BJ (cell line): ENCODE measurements at regions not wholly inside any gene's neighbourhood (a gene's known extent, or its start where the extent isn't known, plus 50 kb on each side); places are given as distances from the start of the nearest gene placed in this dataset.

Experiments
- CTCF ChIA-PET: fragments of 350-600 bp; formaldehyde crosslinking; extraction: SDS; loops from one replicate; lab custom pipeline; 2021; ENCODE audit warnings: antibody characterized with exemption, inconsistent platforms; lab: Yijun Ruan, JAX
- POLR2A ChIA-PET: fragments of 300-600 bp; sonication (Branson Sonifier 250); formaldehyde crosslinking; extraction: SDS; loops from one replicate; lab custom pipeline; 2021; ENCODE audit warnings: antibody characterized with exemption; lab: Charles Lee
- DNase-seq: peaks from one replicate; pipeline ENCODE4 v3.0.0-alpha.2; 2011; ENCODE audit warnings: low read depth
- H3K27me3 ChIP-seq: 2 replicates; pipeline ENCODE4 v1.6.0; 2011; ENCODE audit warnings: low read length; ENCODE audit not compliant: control insufficient read depth, insufficient read depth
- H3K36me3 ChIP-seq: 2 replicates; pipeline ENCODE4 v1.5.1; 2011; ENCODE audit warnings: low read length; ENCODE audit not compliant: control insufficient read depth, insufficient read depth
- H3K4me3 ChIP-seq: 2 replicates; pipeline ENCODE4 v1.5.1; 2011; ENCODE audit warnings: low read depth, mild to moderate bottlenecking, control low read depth, low read length
- CTCF ChIP-seq: IDR thresholded peaks from 2 replicates; pipeline ENCODE4 v1.5.1; 2011; ENCODE audit warnings: low read depth, mild to moderate bottlenecking, control low read depth, inconsistent platforms, low read length, moderate library complexity; ENCODE audit not compliant: insufficient read depth

GRCh38 chr13:48148454-48148853, 53.5 kb upstream of the MED4 start:
- H3K27me3 ChIP-seq: no peaks in the 10 kb centered on the region
- POLR2A ChIA-PET: no interaction called here
- no peaks in the 10 kb centered on the region for H3K36me3 ChIP-seq
- H3K4me3 ChIP-seq: no peak overlapping the region
- DNase-seq: no peak
- TF ChIP-seq CTCF: no peak
- CTCF ChIA-PET: interaction anchor here (0.7 to 1.4 kb wide), 4 partner anchors 9 to 620 kb away, joined by 3 read pairs; no protein-coding TSS in a partner anchor

DNA sequence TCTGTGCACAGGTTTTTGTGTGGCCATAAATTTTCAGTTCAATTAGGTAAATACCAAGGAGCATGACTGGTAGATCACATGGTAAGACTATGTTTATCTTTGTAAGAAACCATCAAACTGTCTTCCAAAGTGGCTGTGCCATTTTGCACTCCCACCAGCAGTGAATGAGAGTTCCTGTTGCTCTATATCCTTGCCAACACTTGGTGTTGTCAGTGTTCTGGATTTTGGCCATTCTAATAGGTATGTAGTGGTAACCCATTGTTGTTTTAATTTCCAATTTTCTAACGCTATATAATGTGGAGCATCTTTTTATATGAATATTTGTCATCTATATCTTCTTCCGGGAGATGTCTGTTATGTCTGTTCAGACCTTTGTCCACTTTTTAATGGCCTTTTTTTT, 51.7 kb upstream of the MED4 start:
- no peaks in the 10 kb centered on the region for H3K27me3 ChIP-seq
- H3K36me3 ChIP-seq: no peaks in the 10 kb centered on the region
- DNase-seq: no peak
- ChIA-PET CTCF (no interaction called here), POLR2A (no interaction called here)
- H3K4me3 ChIP-seq: no peak overlapping the region
- TF ChIP-seq CTCF: no peak

- no peaks in the 10 kb centered on the region for H3K27me3 ChIP-seq
- H3K4me3 ChIP-seq: no peak overlapping the region
- POLR2A ChIA-PET: no interaction called here
- CTCF ChIA-PET: no interaction called here
- TF ChIP-seq CTCF: no peak
- no peaks in the 10 kb centered on the region for H3K36me3 ChIP-seq
- no peak for DNase-seq
These were observed 51.2 kb upstream of the MED4 start for GRCh38 chr13:48146122-48146521.
